A673 (cell line): ENCODE measurements at regions not wholly inside any gene's neighbourhood (a gene's known extent, or its start where the extent isn't known, plus 50 kb on each side); places are given as distances from the start of the nearest gene placed in this dataset.

Experiments used
- CTCF ChIP-seq: fragments of 300-800, 200-600 bp; sonication (generic); conservative IDR thresholded peaks from 2 replicates; pipeline ENCODE4 v1.5.1; 2017; ENCODE audit warnings: low read depth, mild to moderate bottlenecking, antibody characterized with exemption, low read length, moderate library complexity, mixed read lengths
- EZH2 ChIP-seq: fragments of 200-600 bp; sonication (generic); IDR thresholded peaks from 2 replicates; pipeline ENCODE4 v1.6.1; 2017; ENCODE audit warnings: borderline replicate concordance, low read depth, mild to moderate bottlenecking, mixed read lengths, antibody characterized with exemption, low read length; ENCODE audit not compliant: poor library complexity, severe bottlenecking

- TF ChIP-seq CTCF (no peak), EZH2 (no peak)
Observed at GRCh38 chr2:13106302-13106701, 389.6 kb downstream of the TRIB2 start.
